H1 (cell line): ENCODE measurements at regions not wholly inside any gene's neighbourhood (a gene's known extent, or its start where the extent isn't known, plus 50 kb on each side); places are given as distances from the start of the nearest gene placed in this dataset.

Source experiments
- CTCF ChIA-PET: fragments of 300-600 bp; sonication (Branson Sonifier 250); formaldehyde crosslinking; loops from one replicate; lab custom pipeline; 2021; ENCODE audit not compliant: partially characterized antibody; lab: Charles Lee
- POLR2A ChIA-PET: fragments of 300-600 bp; sonication (Branson Sonifier 250); formaldehyde crosslinking; loops from one replicate; lab custom pipeline; 2021; ENCODE audit warnings: inconsistent platforms; ENCODE audit not compliant: partially characterized antibody; lab: Charles Lee
- DNase-seq, 2 experiments: peaks; one replicate each; pipeline versions ENCODE4 v3.0.0 to v3.0.0-alpha.2; 2010 to 2022; ENCODE audit warnings: low spot score in 2 of 2, low read depth in 1 of 2, mixed read lengths in 1 of 2
- FAIRE-seq: peaks from 2 replicates; lab custom pipeline; 2011; peaks lifted over from hg19 to GRCh38; lab: Jason Lieb, UNC
- H2AFZ ChIP-seq: 2 replicates; pipeline ENCODE4 v1.8.1; 2012; ENCODE audit warnings: low read length, inconsistent platforms
- H2AK5ac ChIP-seq: 2 replicates; pipeline ENCODE4 v1.6.1; 2013; ENCODE audit warnings: low read depth, low read length
- H2BK120ac ChIP-seq: replicated peaks from 2 replicates; pipeline ENCODE3; 2013; ENCODE audit warnings: low read depth, low read length, inconsistent platforms
- H2BK12ac ChIP-seq: 2 replicates; pipeline ENCODE4 v1.6.1; 2013; ENCODE audit warnings: low read depth, low read length
- H2BK15ac ChIP-seq: 2 replicates; pipeline ENCODE4 v1.6.1; 2013; ENCODE audit warnings: low read length
- H2BK20ac ChIP-seq: 2 replicates; pipeline ENCODE4 v1.6.1; 2013; ENCODE audit warnings: low read length
- H2BK5ac ChIP-seq: 2 replicates; pipeline ENCODE4 v1.6.1; 2013; ENCODE audit warnings: low read depth, low read length
- H3K14ac ChIP-seq: 2 replicates; pipeline ENCODE4 v1.6.1; 2013; ENCODE audit warnings: inconsistent platforms; ENCODE audit not compliant: insufficient read length
- H3K18ac ChIP-seq: 2 replicates; pipeline ENCODE4 v1.6.1; 2013; ENCODE audit warnings: low read length; ENCODE audit errors: extremely low read depth
- H3K23ac ChIP-seq: 2 replicates; pipeline ENCODE4 v1.6.1; 2013; ENCODE audit warnings: inconsistent platforms; ENCODE audit not compliant: insufficient read length
- H3K23me2 ChIP-seq: 2 replicates; pipeline ENCODE4 v1.6.1; 2013; ENCODE audit warnings: low read depth, low read length
- H3K27ac ChIP-seq: 2 replicates; pipeline ENCODE4 v1.6.1; 2011; ENCODE audit warnings: low read depth, low read length, inconsistent platforms
- H3K27me3 ChIP-seq, 4 experiments: replicated peaks in 1 of 4; 1 replicate in 1 of 4; 2 replicates in 3 of 4; pipeline versions ENCODE4 v1.6.1 to v1.8.1; 2011 to 2013; ENCODE audit warnings: low read length in 3 of 4, mild to moderate bottlenecking in 3 of 4, inconsistent platforms in 2 of 4, mixed read lengths in 2 of 4, moderate library complexity in 1 of 4; ENCODE audit not compliant: control insufficient read depth in 3 of 4, insufficient read depth in 3 of 4; ENCODE audit errors: extremely low read depth in 1 of 4
- H3K36me3 ChIP-seq, 4 experiments: 2 replicates each; pipeline versions ENCODE4 v1.6.1 to v1.8.1; 2011 to 2013; ENCODE audit warnings: mild to moderate bottlenecking in 4 of 4, low read length in 3 of 4, moderate library complexity in 2 of 4, control low read depth in 1 of 4, inconsistent platforms in 1 of 4; ENCODE audit not compliant: insufficient read depth in 4 of 4, control insufficient read depth in 2 of 4
- H3K4ac ChIP-seq: replicated peaks from 2 replicates; pipeline ENCODE3; 2013; ENCODE audit warnings: low read length, low read depth, mixed read lengths, inconsistent platforms; ENCODE audit not compliant: insufficient read length
- H3K4me1 ChIP-seq, 4 experiments: replicated peaks in 1 of 4; 1 replicate in 1 of 4; 2 replicates in 3 of 4; pipeline versions ENCODE4 v1.6.1 to v1.8.1; 2011 to 2013; ENCODE audit warnings: low read length in 3 of 4, inconsistent platforms in 2 of 4, mixed read lengths in 1 of 4; ENCODE audit not compliant: insufficient read depth in 4 of 4, control insufficient read depth in 3 of 4
- H3K4me2 ChIP-seq, 2 experiments: 2 replicates each; pipeline versions ENCODE4 v1.6.1 to v1.8.1; 2011 to 2013; ENCODE audit warnings: low read depth in 2 of 2, low read length in 2 of 2, control low read depth in 1 of 2, inconsistent platforms in 1 of 2, mild to moderate bottlenecking in 1 of 2; ENCODE audit not compliant: insufficient read depth in 1 of 2
- H3K4me3 ChIP-seq, 4 experiments: fragments of 200-600, 300-600 bp in 1 of 4; sonication (generic), shearing (Covaris generic), sonication (Bioruptor Twin) in 1 of 4; 2 replicates each; pipeline versions ENCODE4 v1.5.1 to v1.8.1; 2011 to 2016; ENCODE audit warnings: low read length in 4 of 4, low read depth in 3 of 4, control low read depth in 2 of 4, inconsistent platforms in 2 of 4, mild to moderate bottlenecking in 2 of 4, mixed read lengths in 1 of 4, moderate library complexity in 1 of 4; ENCODE audit not compliant: insufficient read depth in 2 of 4; ENCODE audit errors: extremely low read depth in 1 of 4
- H3K56ac ChIP-seq: replicated peaks from 2 replicates; pipeline ENCODE3; 2013; ENCODE audit warnings: low read depth, mild to moderate bottlenecking, mixed read lengths, low read length, inconsistent platforms; ENCODE audit not compliant: insufficient read length
- H3K79me1 ChIP-seq: 2 replicates; pipeline ENCODE4 v1.6.1; 2013; ENCODE audit warnings: low read depth, low read length, control low read depth
- H3K79me2 ChIP-seq, 2 experiments: 2 replicates each; pipeline versions ENCODE4 v1.6.1 to v1.8.1; 2012 to 2013; ENCODE audit warnings: low read length in 2 of 2, mild to moderate bottlenecking in 2 of 2, inconsistent platforms in 1 of 2; ENCODE audit not compliant: insufficient read depth in 2 of 2, control insufficient read depth in 1 of 2
- H3K9ac ChIP-seq, 4 experiments: replicated peaks in 1 of 4; 1 replicate in 1 of 4; 2 replicates in 3 of 4; pipeline versions ENCODE4 v1.6.1 to v1.8.1; 2011 to 2013; ENCODE audit warnings: low read depth in 3 of 4, low read length in 3 of 4, control low read depth in 2 of 4, mild to moderate bottlenecking in 2 of 4, moderate library complexity in 2 of 4, inconsistent platforms in 1 of 4; ENCODE audit errors: extremely low read depth in 1 of 4
- H3K9me3 ChIP-seq, 2 experiments: 2 replicates each; pipeline versions ENCODE4 v1.6.1 to v1.8.1; 2012 to 2013; ENCODE audit warnings: mild to moderate bottlenecking in 2 of 2, moderate library complexity in 2 of 2, control low read depth in 1 of 2, inconsistent platforms in 1 of 2, low read depth in 1 of 2, low read length in 1 of 2, mixed read lengths in 1 of 2; ENCODE audit not compliant: insufficient read depth in 2 of 2
- H4K20me1 ChIP-seq, 2 experiments: replicated peaks in 1 of 2; 2 replicates each; pipeline versions ENCODE3 to v1.8.1; 2011 to 2013; ENCODE audit warnings: inconsistent platforms in 2 of 2, low read length in 2 of 2, mild to moderate bottlenecking in 1 of 2; ENCODE audit not compliant: insufficient read depth in 2 of 2, control insufficient read depth in 1 of 2
- H4K5ac ChIP-seq: 2 replicates; pipeline ENCODE4 v1.6.1; 2013; ENCODE audit warnings: low read length, low read depth, mixed read lengths, inconsistent platforms; ENCODE audit not compliant: insufficient read length
- H4K8ac ChIP-seq: 2 replicates; pipeline ENCODE4 v1.8.0; 2013; ENCODE audit warnings: mild to moderate bottlenecking, moderate library complexity, low read length, inconsistent platforms; ENCODE audit not compliant: insufficient read depth; ENCODE audit errors: extremely low read depth
- H4K91ac ChIP-seq: replicated peaks from 2 replicates; pipeline ENCODE3; 2013; ENCODE audit warnings: low read length, mixed read lengths, inconsistent platforms; ENCODE audit not compliant: insufficient read length
- ATF2 ChIP-seq: IDR thresholded peaks from 2 replicates; pipeline ENCODE4 v1.6.1; 2012; ENCODE audit warnings: low read length, inconsistent platforms
- EGR1 ChIP-seq: IDR thresholded peaks from 2 replicates; pipeline ENCODE4 v1.6.1; 2011; ENCODE audit warnings: low read depth, low read length, borderline replicate concordance
- RFX5 ChIP-seq: IDR thresholded peaks from 2 replicates; pipeline ENCODE4 v1.6.1; 2011; ENCODE audit warnings: low read depth, low read length, improper control_type of control experiment, borderline replicate concordance
- RXRA ChIP-seq: IDR thresholded peaks from 2 replicates; pipeline ENCODE4 v1.6.1; 2011; ENCODE audit warnings: low read depth, mild to moderate bottlenecking, low read length, moderate library complexity; ENCODE audit not compliant: insufficient read depth
- SIX5 ChIP-seq: IDR thresholded peaks from 2 replicates; pipeline ENCODE4 v1.6.1; 2011; ENCODE audit warnings: mild to moderate bottlenecking, low read depth, low read length
- TBP ChIP-seq: IDR thresholded peaks from 2 replicates; pipeline ENCODE4 v1.6.1; 2011; ENCODE audit warnings: low read depth, low read length, improper control_type of control experiment
- ZNF274 ChIP-seq: IDR thresholded peaks from 2 replicates; pipeline ENCODE4 v1.7.0; 2012; ENCODE audit warnings: low read length, borderline replicate concordance; ENCODE audit errors: extremely low read depth
- WGBS, 2 experiments: shearing (Covaris generic) in 1 of 2; methylation state at CpG; one replicate each; pipeline versions ENCODE4 v1.1.6 to v1.1.7; 2013 to 2015; ENCODE audit warnings: low lambda C conversion rate in 2 of 2, mixed read lengths in 2 of 2, inconsistent platforms in 1 of 2, low coverage in 1 of 2, missing lambda C conversion rate in 1 of 2; ENCODE audit not compliant: insufficient replicate concordance in 2 of 2, insufficient coverage in 1 of 2, insufficient read length in 1 of 2; ENCODE audit errors: extremely low coverage in 1 of 2, missing lambda C conversion rate in 1 of 2; 5-methylcytosine and 5-hydroxymethylcytosine counted together

DNA sequence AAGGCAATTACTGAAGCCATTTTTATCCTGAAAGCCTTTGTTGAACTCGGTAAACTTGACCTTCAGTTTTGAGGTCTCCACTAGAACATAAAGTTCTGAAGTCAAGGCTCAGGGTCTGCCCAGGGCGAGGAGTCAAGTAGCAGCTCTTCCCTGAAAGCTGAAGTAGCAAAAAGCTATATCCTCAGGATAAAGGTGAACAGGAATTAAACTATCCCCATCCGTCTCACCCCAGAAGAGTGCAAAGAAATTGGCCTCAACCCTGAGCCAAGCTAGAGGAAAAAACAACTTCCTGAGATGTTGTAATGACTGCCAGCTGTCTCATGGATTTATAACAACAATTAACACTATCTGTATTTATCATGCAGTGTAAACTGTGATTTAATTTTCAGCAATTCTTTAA, 590.8 kb downstream of the SPRY1 start:
- no peak overlapping the region for H2BK120ac ChIP-seq
- H3K23ac ChIP-seq = no peak overlapping the region
- H4K91ac ChIP-seq = no peak overlapping the region
- no peak overlapping the region for H2AK5ac ChIP-seq
- H3K27ac ChIP-seq = no peak overlapping the region
- H3K4me3 ChIP-seq = no peak overlapping the region
- H3K4me1 ChIP-seq = no peaks in the 10 kb centered on the region
- H3K23me2 ChIP-seq = no peaks in the 10 kb centered on the region
- H3K4me2 ChIP-seq = no peak overlapping the region
- no peaks in the 10 kb centered on the region for H3K36me3 ChIP-seq
- H2BK15ac ChIP-seq = no peak overlapping the region
- TF ChIP-seq RFX5 (no peak), ATF2 (no peak), SIX5 (no peak), RXRA (no peak), TBP (no peak), ZNF274 (no peak), EGR1 (no peak)
- H3K9me3 ChIP-seq = 0 out of 4 replicates have a peak, but pooled peaks cover 0 to 6% of the 10 kb centered on the region in 2 experiments
- H3K79me2 ChIP-seq = no peaks in the 10 kb centered on the region
- H3K79me1 ChIP-seq = no peaks in the 10 kb centered on the region
- no peaks in the 10 kb centered on the region for H3K27me3 ChIP-seq
- no peak overlapping the region for H4K8ac ChIP-seq
- DNase-seq (no peak), FAIRE-seq (no peak)
- no peak overlapping the region for H2BK5ac ChIP-seq
- H4K5ac ChIP-seq = no peak overlapping the region
- no peak overlapping the region for H3K18ac ChIP-seq
- CTCF ChIA-PET = no interaction called here
- H2AFZ ChIP-seq = peak overlapping the region; percentile 67; the same call in 1 of the 2 replicates
- H3K4ac ChIP-seq = no peak overlapping the region
- H4K20me1 ChIP-seq = no peaks in the 10 kb centered on the region
- no peak overlapping the region for H2BK20ac ChIP-seq
- POLR2A ChIA-PET = no interaction called here
- H3K56ac ChIP-seq = no peak overlapping the region
- 93% methylated on average over 3 of the region's 3 CpGs; no CpG with 5 or more reads in 1 of the 2 experiments for WGBS, 2 experiments
- H2BK12ac ChIP-seq = no peak overlapping the region
- no peak overlapping the region for H3K9ac ChIP-seq
- H3K14ac ChIP-seq = no peak overlapping the region
